AG10803 (cell line): ENCODE measurements at regions not wholly inside any gene's neighbourhood (a gene's known extent, or its start where the extent isn't known, plus 50 kb on each side); places are given as distances from the start of the nearest gene placed in this dataset.
A peak's percentile ranks its signal among the peaks of the same experiment; 100 is the strongest.

ENCODE experiments used
- DNase-seq: peaks from one replicate; pipeline ENCODE4 v3.0.0; 2010; ENCODE audit warnings: low read depth
- H3K4me3 ChIP-seq: 2 replicates; pipeline ENCODE4 v1.5.1; 2011; ENCODE audit warnings: mild to moderate bottlenecking, low read length, control low read depth
- TF ChIP-seq, protein P1 (sequence below): conservative IDR thresholded peaks from 2 replicates; pipeline ENCODE4 v1.5.1; 2011; ENCODE audit warnings: mild to moderate bottlenecking, low read length, control low read depth, inconsistent platforms

DNA sequence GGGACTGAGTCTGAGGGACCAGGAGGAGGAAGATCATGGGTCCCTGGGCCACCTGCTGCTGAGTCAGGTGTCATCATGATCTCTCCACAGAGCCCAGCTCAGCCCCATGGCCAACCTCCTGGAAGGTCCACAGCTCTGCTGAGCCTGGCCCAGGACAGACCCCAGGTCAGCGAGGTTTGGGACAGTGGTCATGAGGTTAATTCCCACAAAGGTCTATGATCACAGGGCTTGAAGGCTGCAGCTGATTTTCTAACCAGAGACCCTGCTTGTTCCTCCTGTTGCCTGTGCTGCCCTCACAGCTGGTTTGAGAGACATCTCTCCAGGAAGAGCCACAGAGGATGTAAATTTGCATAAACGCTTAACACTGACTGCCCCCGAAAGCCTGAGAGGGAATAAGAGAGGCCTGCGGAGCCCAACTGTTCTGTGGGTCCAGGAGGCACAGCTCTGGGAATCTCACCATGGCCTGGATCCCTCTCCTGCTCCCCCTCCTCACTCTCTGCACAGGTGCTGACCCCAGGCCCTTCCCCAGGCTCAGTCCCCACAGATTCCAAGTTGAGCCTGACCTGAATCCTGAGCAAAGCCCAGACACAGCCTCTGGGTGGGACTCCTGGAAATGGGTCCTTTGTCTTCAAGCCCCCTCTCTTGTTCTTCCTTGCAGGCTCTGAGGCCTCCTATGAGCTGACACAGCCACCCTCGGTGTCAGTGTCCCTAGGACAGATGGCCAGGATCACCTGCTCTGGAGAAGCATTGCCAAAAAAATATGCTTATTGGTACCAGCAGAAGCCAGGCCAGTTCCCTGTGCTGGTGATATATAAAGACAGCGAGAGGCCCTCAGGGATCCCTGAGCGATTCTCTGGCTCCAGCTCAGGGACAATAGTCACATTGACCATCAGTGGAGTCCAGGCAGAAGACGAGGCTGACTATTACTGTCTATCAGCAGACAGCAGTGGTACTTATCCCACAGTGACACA is 102.8 kb downstream of the GGTLC2 start:
- TF ChIP-seq, protein P1, sequence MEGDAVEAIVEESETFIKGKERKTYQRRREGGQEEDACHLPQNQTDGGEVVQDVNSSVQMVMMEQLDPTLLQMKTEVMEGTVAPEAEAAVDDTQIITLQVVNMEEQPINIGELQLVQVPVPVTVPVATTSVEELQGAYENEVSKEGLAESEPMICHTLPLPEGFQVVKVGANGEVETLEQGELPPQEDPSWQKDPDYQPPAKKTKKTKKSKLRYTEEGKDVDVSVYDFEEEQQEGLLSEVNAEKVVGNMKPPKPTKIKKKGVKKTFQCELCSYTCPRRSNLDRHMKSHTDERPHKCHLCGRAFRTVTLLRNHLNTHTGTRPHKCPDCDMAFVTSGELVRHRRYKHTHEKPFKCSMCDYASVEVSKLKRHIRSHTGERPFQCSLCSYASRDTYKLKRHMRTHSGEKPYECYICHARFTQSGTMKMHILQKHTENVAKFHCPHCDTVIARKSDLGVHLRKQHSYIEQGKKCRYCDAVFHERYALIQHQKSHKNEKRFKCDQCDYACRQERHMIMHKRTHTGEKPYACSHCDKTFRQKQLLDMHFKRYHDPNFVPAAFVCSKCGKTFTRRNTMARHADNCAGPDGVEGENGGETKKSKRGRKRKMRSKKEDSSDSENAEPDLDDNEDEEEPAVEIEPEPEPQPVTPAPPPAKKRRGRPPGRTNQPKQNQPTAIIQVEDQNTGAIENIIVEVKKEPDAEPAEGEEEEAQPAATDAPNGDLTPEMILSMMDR = no peak
- no peak for DNase-seq
- H3K4me3 ChIP-seq = no peak overlapping the region

DNA sequence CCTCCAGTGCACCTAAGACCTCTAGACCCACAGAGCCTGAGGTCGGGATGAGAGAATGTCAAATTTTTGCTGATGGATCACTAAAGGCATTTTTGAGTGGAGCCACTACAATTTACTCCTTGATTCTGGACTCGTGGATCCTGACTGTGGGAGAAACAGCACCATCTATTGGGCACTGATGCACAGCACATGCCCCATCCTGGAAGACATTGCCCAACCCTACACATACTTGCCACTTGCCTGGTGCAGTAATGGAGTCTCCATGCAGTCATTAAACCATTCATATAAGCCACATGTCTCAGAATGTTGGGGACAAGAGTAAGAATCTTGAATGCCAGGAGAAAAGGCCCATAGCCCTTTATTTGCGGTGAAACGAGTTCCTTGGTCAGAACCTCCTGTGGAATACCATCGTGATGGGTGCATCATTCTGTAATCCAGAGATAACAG is 103.9 kb downstream of the GGTLC2 start:
- TF ChIP-seq, protein P1 = peak; percentile 75
- DNase-seq = peak; percentile 51
- H3K4me3 ChIP-seq = no peak overlapping the region

- DNase-seq = no peak
- TF ChIP-seq, protein P1 = no peak
- no peak overlapping the region for H3K4me3 ChIP-seq
These were observed 104.3 kb downstream of the GGTLC2 start for GRCh38 chr22:22748756-22749155.

GRCh38 chr22:22749167-22749758 is 104.8 kb downstream of the GGTLC2 start:
- no peak for DNase-seq
- TF ChIP-seq, protein P1 = no peak
- H3K4me3 ChIP-seq = no peak overlapping the region

GRCh38 chr22:22750335-22751042 is 106.1 kb downstream of the GGTLC2 start:
- TF ChIP-seq, protein P1 = no peak
- no peak overlapping the region for H3K4me3 ChIP-seq
- no peak for DNase-seq

DNA sequence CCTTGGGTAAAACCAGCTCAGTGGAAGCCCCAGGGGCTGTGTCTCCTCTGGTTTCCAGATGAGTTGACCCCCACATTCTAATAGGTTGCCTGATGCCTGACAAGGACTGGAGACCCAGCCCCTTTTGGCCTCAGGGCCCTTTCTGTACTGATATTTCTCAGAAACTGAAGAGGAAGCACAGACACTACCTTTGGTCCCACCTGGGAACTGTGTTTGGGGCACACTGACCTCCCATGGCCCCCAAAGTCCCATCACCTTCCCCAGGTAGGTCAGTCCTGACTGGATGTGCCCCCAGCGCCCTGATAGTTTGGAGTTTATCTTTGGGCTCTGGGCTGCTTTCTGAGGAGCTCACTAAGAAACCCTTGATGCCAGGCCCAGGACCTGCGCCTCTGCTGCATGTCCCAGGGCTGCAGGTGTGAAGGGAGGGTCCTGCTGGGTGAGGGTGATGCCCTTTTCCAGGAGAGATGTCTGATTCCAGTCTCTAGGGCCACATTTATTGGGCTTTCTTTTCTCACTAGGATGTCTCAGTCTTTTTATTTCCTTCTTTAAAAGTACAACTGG is 106.7 kb downstream of the GGTLC2 start:
- H3K4me3 ChIP-seq = no peak overlapping the region
- DNase-seq = no peak
- TF ChIP-seq, protein P1 = no peak
